Spleen (tissue), 11 donors: ENCODE measurements at regions not wholly inside any gene's neighbourhood (a gene's known extent, or its start where the extent isn't known, plus 50 kb on each side); places are given as distances from the start of the nearest gene placed in this dataset.
"Not testable (repeated sequence)": the region's sequence is repeated elsewhere in the genome, so short reads cannot be mapped to it uniquely, and the experiment has no call there.

Source experiments
- DNase-seq: peaks from one replicate; pipeline ENCODE4 v3.0.0-alpha.2; 2020
- H3K27ac ChIP-seq, 8 donors: fragments of 200-600 bp; sonication (generic) in 7 of 8; 1 replicate in 4 of 8; 2 replicates in 4 of 8; pipeline versions ENCODE4 v1.5.0 to v1.8.0; 2016 to 2021; ENCODE audit warnings: inconsistent platforms in 4 of 8, mild to moderate bottlenecking in 4 of 8, moderate library complexity in 1 of 8
- H3K27me3 ChIP-seq, 7 donors: fragments of 200-600 bp; sonication (generic) in 6 of 7; replicated peaks in 1 of 7; 1 replicate in 4 of 7; 2 replicates in 3 of 7; pipeline versions ENCODE4 v1.5.0 to v1.8.0; 2016 to 2021; ENCODE audit warnings: inconsistent platforms in 3 of 7, mild to moderate bottlenecking in 1 of 7
- H3K36me3 ChIP-seq, 6 donors: fragments of 200-600 bp; sonication (generic) in 5 of 6; 1 replicate in 4 of 6; 2 replicates in 2 of 6; pipeline versions ENCODE4 v1.5.0 to v1.8.0; 2016 to 2021; ENCODE audit warnings: inconsistent platforms in 2 of 6
- H3K4me1 ChIP-seq, 6 donors: fragments of 200-600 bp; sonication (generic) in 5 of 6; 1 replicate in 3 of 6; 2 replicates in 3 of 6; pipeline versions ENCODE4 v1.5.0 to v1.8.0; 2016 to 2021; ENCODE audit warnings: inconsistent platforms in 3 of 6
- H3K4me3 ChIP-seq, 8 donors: fragments of 200-600 bp; sonication (generic) in 7 of 8; 1 replicate in 4 of 8; 2 replicates in 4 of 8; pipeline versions ENCODE4 v1.5.0 to v1.8.0; 2016 to 2021; ENCODE audit warnings: inconsistent platforms in 4 of 8, mild to moderate bottlenecking in 4 of 8, moderate library complexity in 2 of 8
- H3K9me3 ChIP-seq, 8 donors: fragments of 200-600 bp; sonication (generic) in 7 of 8; 1 replicate in 4 of 8; 2 replicates in 4 of 8; pipeline versions ENCODE4 v1.5.0 to v1.8.0; 2016 to 2021; ENCODE audit warnings: inconsistent platforms in 4 of 8
- POLR2A ChIP-seq, 3 donors: fragments of 450-650 bp; IDR thresholded peaks; one replicate each; pipeline ENCODE4 v1.5.1; 2017; ENCODE audit warnings: antibody characterized with exemption in 3 of 3, mild to moderate bottlenecking in 1 of 3
- POLR2AphosphoS5 ChIP-seq, 3 donors: sonication (generic); formaldehyde crosslinking; IDR thresholded peaks; one replicate each; pipeline ENCODE4 v1.5.1; 2017; ENCODE audit warnings: antibody characterized with exemption in 3 of 3
- WGBS, 5 donors: extraction: QIAGEN DNeasy Blood & Tissue Kit in 3 of 5; methylation state at CpG; one replicate each; pipeline versions ENCODE4 v1.1.5 to v1.1.7; 2013 to 2018; 5-methylcytosine and 5-hydroxymethylcytosine counted together
- intact Hi-C: fragments of 100-400 bp; cut with DNase I; formaldehyde crosslinking; loops from one replicate; pipeline ENCODE4 v1.15.0; 2023; ENCODE audit warnings: low total_unique reads
- TF ChIP-seq, protein P1 (sequence below), 11 experiments: fragments of 200-600 bp in 7 of 11; fragments of 450-650 bp in 4 of 11; sonication (generic) in 4 of 11; IDR thresholded peaks in 8 of 11; conservative IDR thresholded peaks in 3 of 11; 1 replicate in 7 of 11; 2 replicates in 4 of 11; pipeline versions ENCODE4 v1.4.0 to v1.8.0; 2016 to 2021; ENCODE audit warnings: antibody characterized with exemption in 11 of 11, inconsistent platforms in 4 of 11, mild to moderate bottlenecking in 1 of 11
- donor health status: healthy with polysubstance abuse.
- donor health status: DM: no; HTN: no; CAD: no; lungs with moderate emphysema.
- donor health status: DM: no; HTN: no; CAD: no.
- donor health status: Bipolar disorder and iron deficiency.
- donor health status: healthy.
- donor health status: DM: no; HTN: no; CAD: no.
- donor health status: DM: yes; HTN: yes; CAD: no.

DNA sequence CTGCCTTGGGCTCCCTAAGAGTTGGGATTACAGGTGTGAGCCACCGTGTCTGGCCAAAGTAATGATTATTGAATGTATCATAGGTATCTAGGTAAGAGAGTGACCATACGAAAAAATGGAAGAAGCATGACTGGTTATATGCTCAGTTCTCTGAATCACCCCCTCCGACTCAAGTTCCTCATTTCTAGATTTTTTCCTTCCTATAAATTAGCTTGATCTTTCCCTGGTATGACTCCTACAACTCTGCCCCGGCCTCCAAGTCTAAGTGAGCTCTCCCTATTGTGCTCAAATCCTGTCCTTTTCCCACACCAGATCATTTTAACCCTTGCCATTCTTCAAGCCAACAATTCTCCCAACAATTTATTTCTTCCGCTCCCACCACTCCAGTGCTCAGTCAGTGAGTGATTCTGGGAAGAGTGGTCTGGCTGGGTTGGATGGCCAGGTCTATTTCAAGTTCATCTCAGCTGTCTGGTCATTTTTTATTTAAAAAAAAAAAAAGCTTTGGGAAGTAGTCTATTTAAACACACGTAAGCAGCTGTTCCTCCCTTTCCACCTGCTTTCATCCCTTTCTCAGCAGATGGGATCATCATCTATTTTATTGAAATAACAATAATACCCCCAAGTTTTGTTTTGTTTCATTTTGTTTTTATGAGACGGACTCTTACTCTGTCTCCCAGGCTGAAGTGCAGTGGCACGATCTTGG lies 120.2 kb upstream of the HS3ST2 start:
- DNase-seq: no peak
- H3K27me3 ChIP-seq: peaks cover 0 to 28% (median 0%) of the 10 kb centered on the region in 7 donors
- H3K9me3 ChIP-seq: no peaks in the 10 kb centered on the region
- WGBS, 5 donors: 62 to 72% (median 70%) methylated on average over 8 of the region's 8 CpGs
- no peaks in the 10 kb centered on the region for H3K4me1 ChIP-seq
- no peak overlapping the region for H3K4me3 ChIP-seq
- no peak overlapping the region for H3K27ac ChIP-seq
- TF ChIP-seq, protein P1, sequence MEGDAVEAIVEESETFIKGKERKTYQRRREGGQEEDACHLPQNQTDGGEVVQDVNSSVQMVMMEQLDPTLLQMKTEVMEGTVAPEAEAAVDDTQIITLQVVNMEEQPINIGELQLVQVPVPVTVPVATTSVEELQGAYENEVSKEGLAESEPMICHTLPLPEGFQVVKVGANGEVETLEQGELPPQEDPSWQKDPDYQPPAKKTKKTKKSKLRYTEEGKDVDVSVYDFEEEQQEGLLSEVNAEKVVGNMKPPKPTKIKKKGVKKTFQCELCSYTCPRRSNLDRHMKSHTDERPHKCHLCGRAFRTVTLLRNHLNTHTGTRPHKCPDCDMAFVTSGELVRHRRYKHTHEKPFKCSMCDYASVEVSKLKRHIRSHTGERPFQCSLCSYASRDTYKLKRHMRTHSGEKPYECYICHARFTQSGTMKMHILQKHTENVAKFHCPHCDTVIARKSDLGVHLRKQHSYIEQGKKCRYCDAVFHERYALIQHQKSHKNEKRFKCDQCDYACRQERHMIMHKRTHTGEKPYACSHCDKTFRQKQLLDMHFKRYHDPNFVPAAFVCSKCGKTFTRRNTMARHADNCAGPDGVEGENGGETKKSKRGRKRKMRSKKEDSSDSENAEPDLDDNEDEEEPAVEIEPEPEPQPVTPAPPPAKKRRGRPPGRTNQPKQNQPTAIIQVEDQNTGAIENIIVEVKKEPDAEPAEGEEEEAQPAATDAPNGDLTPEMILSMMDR (IDR thresholded peaks at IDR 0.05 in 8 of 11, conservative IDR thresholded peaks at IDR 0.05 in 3 of 11): no peak
- TF ChIP-seq POLR2A (IDR thresholded peaks at IDR 0.05): no peak
- TF ChIP-seq POLR2AphosphoS5 (IDR thresholded peaks at IDR 0.05): no peak
- intact Hi-C loops: no loop called here
- no peaks in the 10 kb centered on the region for H3K36me3 ChIP-seq

DNA sequence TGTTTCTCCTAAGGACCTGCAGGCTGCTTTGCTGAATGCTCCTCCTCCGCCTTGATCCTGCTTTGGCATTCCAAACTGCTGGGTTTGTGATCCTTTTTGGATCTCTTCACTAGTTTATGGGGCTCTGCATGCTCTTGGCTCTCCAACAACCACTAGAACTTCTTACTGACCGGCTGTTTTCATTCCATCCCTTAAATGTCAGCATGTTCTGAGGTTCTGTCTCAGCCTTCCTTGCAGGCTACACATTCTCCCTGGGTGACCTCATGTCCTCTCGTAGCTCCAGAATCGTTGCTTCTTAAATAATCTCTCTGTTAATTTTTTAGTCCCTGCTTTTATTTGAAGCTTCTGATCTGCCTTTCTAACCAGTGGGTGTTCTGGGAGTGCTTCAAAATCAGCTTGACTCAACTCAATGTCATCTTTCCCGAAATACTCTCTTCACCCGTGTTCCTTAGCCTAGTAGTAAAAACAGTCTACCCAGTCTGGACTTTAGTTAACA lies 119.0 kb upstream of the HS3ST2 start:
- Histone ChIP-seq H3K4me3 (no peak overlapping the region), H3K27ac (no peak overlapping the region), H3K4me1 (no peaks in the 10 kb centered on the region), H3K36me3 (no peaks in the 10 kb centered on the region), H3K27me3 (peaks cover 0 to 28% (median 0%) of the 10 kb centered on the region in 7 donors), H3K9me3 (no peaks in the 10 kb centered on the region)
- TF ChIP-seq POLR2A (IDR thresholded peaks at IDR 0.05) (no peak), POLR2AphosphoS5 (IDR thresholded peaks at IDR 0.05) (no peak)
- TF ChIP-seq, protein P1 (IDR thresholded peaks at IDR 0.05 in 8 of 11, conservative IDR thresholded peaks at IDR 0.05 in 3 of 11): no peak
- no peak for DNase-seq
- intact Hi-C loops: no loop called here
- 72 to 85% (median 77%) methylated on average over 6 of the region's 6 CpGs for WGBS, 5 donors

DNA sequence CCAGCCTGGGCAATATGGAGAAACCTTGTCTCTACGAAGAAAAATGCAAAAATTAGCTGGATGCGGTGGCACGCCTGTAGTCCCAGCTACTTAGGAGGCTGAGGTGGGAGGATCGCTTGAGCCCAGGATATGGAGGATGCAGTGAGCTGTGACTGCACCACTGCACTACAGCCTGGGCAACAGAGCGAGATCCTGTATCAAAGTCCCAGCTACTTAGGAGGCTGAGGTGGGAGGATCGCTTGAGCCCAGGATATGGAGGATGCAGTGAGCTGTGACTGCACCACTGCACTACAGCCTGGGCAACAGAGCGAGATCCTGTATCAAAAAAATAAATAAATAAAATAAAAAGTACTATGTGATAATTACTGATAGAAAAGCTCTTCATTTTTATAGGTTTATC lies 118.2 kb upstream of the HS3ST2 start:
- H3K9me3 ChIP-seq, H3K27ac ChIP-seq, H3K4me1 ChIP-seq, H3K36me3 ChIP-seq, DNase-seq, H3K4me3 ChIP-seq, intact Hi-C loops: not testable (repeated sequence)
- 91 to 95% (median 93%) methylated on average over 7 of the region's 7 CpGs for WGBS, 5 donors
- peaks cover 0 to 28% (median 0%) of the 10 kb centered on the region in 7 donors for H3K27me3 ChIP-seq

DNA sequence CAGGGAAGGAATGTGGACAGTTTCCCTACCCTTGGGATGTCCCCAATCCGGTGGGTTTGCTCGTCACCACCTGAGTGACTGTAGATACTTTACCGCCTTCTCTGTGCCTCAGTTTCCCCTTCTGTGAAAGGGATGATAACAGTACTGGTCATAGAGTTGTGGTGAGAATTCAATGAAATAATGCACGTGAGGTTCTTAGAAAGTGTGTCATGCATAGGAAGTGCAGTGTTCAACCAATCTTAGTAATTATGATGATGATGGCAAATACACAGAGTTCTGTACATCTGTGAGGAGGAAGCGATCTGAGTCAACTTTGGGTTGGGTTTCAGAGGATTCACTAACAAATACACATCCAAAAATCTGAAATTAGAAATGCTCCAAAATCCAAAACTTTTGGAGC lies 114.6 kb upstream of the HS3ST2 start:
- Histone ChIP-seq H3K36me3 (no peaks in the 10 kb centered on the region), H3K4me3 (no peak overlapping the region), H3K27ac (no peak overlapping the region), H3K27me3 (peaks cover 0 to 26% (median 0%) of the 10 kb centered on the region in 7 donors), H3K9me3 (no peaks in the 10 kb centered on the region), H3K4me1 (no peaks in the 10 kb centered on the region)
- 82 to 94% (median 88%) methylated on average over 5 of the region's 5 CpGs for WGBS, 5 donors
- TF ChIP-seq POLR2AphosphoS5 (IDR thresholded peaks at IDR 0.05): no peak
- TF ChIP-seq POLR2A (IDR thresholded peaks at IDR 0.05): no peak
- TF ChIP-seq, protein P1 (IDR thresholded peaks at IDR 0.05 in 8 of 11, conservative IDR thresholded peaks at IDR 0.05 in 3 of 11): no peak
- no peak for DNase-seq
- intact Hi-C loops: no loop called here
